Activated T-cell treated with anti-CD3 and anti-CD28 coated beads for 4 hours (primary cell): ENCODE measurements at regions not wholly inside any gene's neighbourhood (a gene's known extent, or its start where the extent isn't known, plus 50 kb on each side); places are given as distances from the start of the nearest gene placed in this dataset.
A peak's percentile ranks its signal among the peaks of the same experiment; 100 is the strongest.

Experiments
- DNase-seq: peaks from one replicate; pipeline ENCODE4 v3.0.0-alpha.2; 2020

GRCh38 chr5:93875693-93876092 is 134.3 kb upstream of the POU5F2 start:
- DNase-seq = no peak

- DNase-seq = no peak
Observed at GRCh38 chr5:93874491-93874890, 133.1 kb upstream of the POU5F2 start.

GRCh38 chr5:93874080-93874479 is 132.7 kb upstream of the POU5F2 start:
- no peak for DNase-seq

GRCh38 chr5:93873211-93873736 is 131.9 kb upstream of the POU5F2 start:
- DNase-seq = no peak

GRCh38 chr5:93870649-93871048 is 129.2 kb upstream of the POU5F2 start:
- DNase-seq = no peak

GRCh38 chr5:93868851-93869250 is 127.5 kb upstream of the POU5F2 start:
- no peak for DNase-seq

- no peak for DNase-seq
Observed at GRCh38 chr5:93850311-93850710, 108.9 kb upstream of the POU5F2 start.

GRCh38 chr5:93845376-93845775 is 104.0 kb upstream of the POU5F2 start:
- no peak for DNase-seq

GRCh38 chr5:93831449-93831848 is 90.0 kb upstream of the POU5F2 start:
- no peak for DNase-seq

GRCh38 chr5:93830893-93831292 is 89.5 kb upstream of the POU5F2 start:
- no peak for DNase-seq

- DNase-seq = no peak
Observed at GRCh38 chr5:93829346-93829745, 87.9 kb upstream of the POU5F2 start.

- DNase-seq = no peak
Observed at GRCh38 chr5:93821891-93822415, 80.6 kb upstream of the POU5F2 start.

GRCh38 chr5:93819668-93820067 is 78.3 kb upstream of the POU5F2 start:
- no peak for DNase-seq

- DNase-seq = no peak
Observed at GRCh38 chr5:93810780-93811179, 69.4 kb upstream of the POU5F2 start.

- DNase-seq = no peak
Observed at GRCh38 chr5:93809430-93809829, 68.0 kb upstream of the POU5F2 start.

- DNase-seq = no peak
Observed at GRCh38 chr5:93807846-93808245, 66.4 kb upstream of the POU5F2 start.

GRCh38 chr5:93805616-93806379 is 64.4 kb upstream of the POU5F2 start:
- DNase-seq = no peak

GRCh38 chr5:93800988-93801811 is 59.8 kb upstream of the POU5F2 start:
- peak; percentile 11 for DNase-seq

GRCh38 chr5:93794954-93795353 is 53.6 kb upstream of the POU5F2 start:
- DNase-seq = no peak

GRCh38 chr5:93793159-93793781 is 51.9 kb upstream of the POU5F2 start:
- DNase-seq = no peak

- DNase-seq = no peak
Observed at GRCh38 chr5:93791518-93791972, 50.1 kb upstream of the POU5F2 start.
